Body of pancreas (tissue), 4 donors: ENCODE measurements at regions not wholly inside any gene's neighbourhood (a gene's known extent, or its start where the extent isn't known, plus 50 kb on each side); places are given as distances from the start of the nearest gene placed in this dataset.

Experiments used
- ATAC-seq: fragments of 150-250 bp; one replicate; pipeline ENCODE4 v1.9.1; 2016
- DNase-seq, 4 donors: peaks; one replicate each; pipeline ENCODE4 v3.0.0-alpha.2; 2019
- H3K27ac ChIP-seq, 4 donors: fragments of 200-600 bp; sonication (generic); 1 replicate in 3 of 4; 2 replicates in 1 of 4; pipeline versions ENCODE4 v1.5.1 to v1.6.1; 2016 to 2019; ENCODE audit warnings: mild to moderate bottlenecking in 1 of 4, mixed read lengths in 1 of 4, moderate library complexity in 1 of 4
- H3K27me3 ChIP-seq, 2 donors: fragments of 200-600 bp; sonication (generic); one replicate each; pipeline ENCODE4 v1.6.0; 2016; ENCODE audit warnings: mild to moderate bottlenecking in 1 of 2
- H3K36me3 ChIP-seq, 2 donors: fragments of 200-600 bp; sonication (generic); replicated peaks in 1 of 2; 2 replicates each; pipeline ENCODE4 v1.5.1; 2016; ENCODE audit warnings: low read depth in 2 of 2; ENCODE audit not compliant: insufficient read depth in 1 of 2
- H3K4me1 ChIP-seq: fragments of 200-600 bp; sonication (generic); one replicate; pipeline ENCODE4 v1.6.0; 2016
- H3K4me3 ChIP-seq, 2 donors: fragments of 200-600 bp; sonication (generic); 1 replicate in 1 of 2; 2 replicates in 1 of 2; pipeline ENCODE4 v1.5.1; 2016 to 2019
- H3K9me3 ChIP-seq, 3 donors: fragments of 200-600 bp; sonication (generic); 1 replicate in 2 of 3; 2 replicates in 1 of 3; pipeline ENCODE4 v1.5.1; 2016
- CTCF ChIP-seq, 7 experiments: fragments of 450-650 bp in 4 of 7; fragments of 200-600 bp in 3 of 7; sonication (generic) in 3 of 7; IDR thresholded peaks; one replicate each; pipeline ENCODE4 v1.5.1; 2016 to 2019; ENCODE audit warnings: antibody characterized with exemption in 7 of 7
- POLR2A ChIP-seq, 3 donors: fragments of 450-650 bp; IDR thresholded peaks; one replicate each; pipeline ENCODE4 v1.6.1; 2016; ENCODE audit warnings: antibody characterized with exemption in 3 of 3, mild to moderate bottlenecking in 2 of 3
- WGBS, 2 donors: methylation state at CpG; one replicate each; pipeline ENCODE4 v1.1.5; 2017; 5-methylcytosine and 5-hydroxymethylcytosine counted together
- intact Hi-C: fragments of 100-400 bp; cut with DNase I; formaldehyde crosslinking; loops from one replicate; pipeline ENCODE4 v1.15.1; 2023

GRCh38 chr5:155912291-155912690, 414.7 kb upstream of the SGCD start:
- 60 to 66% methylated on average over 5 of the region's 5 CpGs for WGBS, 2 donors
- intact Hi-C loops = no loop called here

GRCh38 chr5:155914766-155915165, 412.2 kb upstream of the SGCD start:
- H3K36me3 ChIP-seq = no peaks in the 10 kb centered on the region
- ATAC-seq (no peak), DNase-seq (no peak)
- TF ChIP-seq POLR2A (IDR thresholded peaks at IDR 0.05) = no peak
- no peak for TF ChIP-seq CTCF (IDR thresholded peaks at IDR 0.05)
- H3K4me3 ChIP-seq = no peak overlapping the region
- no peak overlapping the region for H3K27ac ChIP-seq
- no peaks in the 10 kb centered on the region for H3K9me3 ChIP-seq
- intact Hi-C loops = no loop called here
- no peaks in the 10 kb centered on the region for H3K4me1 ChIP-seq
- no peaks in the 10 kb centered on the region for H3K27me3 ChIP-seq

More at GRCh38 chr5:155912291-155912690, 414.7 kb upstream of the SGCD start:
- no peaks in the 10 kb centered on the region for H3K36me3 ChIP-seq
- no peak for ATAC-seq
- TF ChIP-seq POLR2A (IDR thresholded peaks at IDR 0.05) (no peak), CTCF (IDR thresholded peaks at IDR 0.05) (no peak)
- H3K27me3 ChIP-seq = no peaks in the 10 kb centered on the region
- no peak for DNase-seq
- H3K4me1 ChIP-seq = no peaks in the 10 kb centered on the region
- H3K9me3 ChIP-seq = no peaks in the 10 kb centered on the region
- H3K27ac ChIP-seq = no peak overlapping the region
- H3K4me3 ChIP-seq = no peak overlapping the region

- H3K27me3 ChIP-seq = no peaks in the 10 kb centered on the region
- H3K4me3 ChIP-seq = no peak overlapping the region
- TF ChIP-seq CTCF (IDR thresholded peaks at IDR 0.05) (no peak), POLR2A (IDR thresholded peaks at IDR 0.05) (no peak)
- intact Hi-C loops = no loop called here
- WGBS, 2 donors = 29 to 48% methylated on average over 3 of the region's 3 CpGs
- ATAC-seq = no peak
- DNase-seq = no peak
- no peaks in the 10 kb centered on the region for H3K36me3 ChIP-seq
- no peaks in the 10 kb centered on the region for H3K4me1 ChIP-seq
- H3K9me3 ChIP-seq = no peaks in the 10 kb centered on the region
- no peak overlapping the region for H3K27ac ChIP-seq
Observed at GRCh38 chr5:155915601-155916000, 411.4 kb upstream of the SGCD start.

- Histone ChIP-seq H3K4me3 (no peak overlapping the region), H3K9me3 (no peaks in the 10 kb centered on the region), H3K36me3 (no peaks in the 10 kb centered on the region), H3K4me1 (no peaks in the 10 kb centered on the region), H3K27me3 (no peaks in the 10 kb centered on the region), H3K27ac (no peak overlapping the region)
- WGBS, 2 donors = 29 to 34% methylated on average over 2 of the region's 2 CpGs
- TF ChIP-seq POLR2A (IDR thresholded peaks at IDR 0.05) (no peak), CTCF (IDR thresholded peaks at IDR 0.05) (no peak)
- intact Hi-C loops = no loop called here
- no peak for DNase-seq
- no peak for ATAC-seq
Observed at GRCh38 chr5:155919126-155919525, 407.8 kb upstream of the SGCD start.

GRCh38 chr5:155919725-155920124, 407.2 kb upstream of the SGCD start:
- H3K27me3 ChIP-seq = no peaks in the 10 kb centered on the region
- no peaks in the 10 kb centered on the region for H3K9me3 ChIP-seq
- intact Hi-C loops = no loop called here
- no peak overlapping the region for H3K27ac ChIP-seq
- DNase-seq (no peak), ATAC-seq (no peak)
- no peaks in the 10 kb centered on the region for H3K36me3 ChIP-seq
- 54 to 69% methylated on average over 2 of the region's 2 CpGs for WGBS, 2 donors
- no peak overlapping the region for H3K4me3 ChIP-seq
- TF ChIP-seq POLR2A (IDR thresholded peaks at IDR 0.05) (no peak), CTCF (IDR thresholded peaks at IDR 0.05) (no peak)
- H3K4me1 ChIP-seq = no peaks in the 10 kb centered on the region
